HCT116 (cell line): ENCODE measurements at regions not wholly inside any gene's neighbourhood (a gene's known extent, or its start where the extent isn't known, plus 50 kb on each side); places are given as distances from the start of the nearest gene placed in this dataset.

Experiments
- ATAC-seq: fragments of 200-7000 bp; cut with Tn5 transposase; 2 replicates; pipeline ENCODE4 v1.9.1; 2020; ENCODE audit warnings: mild to moderate bottlenecking, moderate library complexity
- BruUV-seq: library from RNA; stranded (reverse); fragments of 400-500 nt; replicated peaks from 2 replicates; lab custom pipeline; 2021; lab: Mats Ljungman, UMichigan
- CTCF ChIA-PET: fragments of 300-600 bp; sonication (Branson Sonifier 250); formaldehyde crosslinking; loops from one replicate; lab custom pipeline; 2021; ENCODE audit warnings: antibody characterized with exemption; lab: Charles Lee
- POLR2A ChIA-PET: fragments of 300-600, 350-600 bp; sonication (Branson Sonifier 250); formaldehyde crosslinking; loops from one replicate; lab custom pipeline; 2021; ENCODE audit warnings: antibody characterized with exemption; lab: Charles Lee
- RAD21 ChIA-PET, 2 experiments: fragments of 300-600 bp; sonication (Branson Sonifier 250); formaldehyde crosslinking; loops; one replicate each; lab custom pipeline; 2023; ENCODE audit warnings: low total read pairs in 2 of 2; ENCODE audit not compliant: uncharacterized antibody in 2 of 2, unreplicated experiment in 2 of 2, low non-redundant PET in 1 of 2; lab: Charles Lee
- DNase-seq: peaks from one replicate; pipeline ENCODE4 v3.0.0-alpha.2; 2010; ENCODE audit warnings: low read depth, low spot score
- H2AFZ ChIP-seq: fragments of 200-600 bp; shearing (Covaris generic), sonication (generic); 2 replicates; pipeline ENCODE4 v1.6.1; 2017; ENCODE audit warnings: low read depth, mixed run types, mixed read lengths, antibody characterized with exemption, low read length; ENCODE audit not compliant: poor library complexity, severe bottlenecking
- H3K27ac ChIP-seq: 2 replicates; pipeline ENCODE4 v1.5.1; 2012; ENCODE audit warnings: low read depth, low read length
- H3K27me3 ChIP-seq: fragments of 200-600 bp; sonication (generic); 2 replicates; pipeline ENCODE4 v1.6.1; 2016; ENCODE audit warnings: mixed run types, low read length, mixed read lengths; ENCODE audit not compliant: insufficient read depth
- H3K36me3 ChIP-seq, 2 experiments: fragments of 200-500 bp in 1 of 2; fragments of 200-600 bp in 1 of 2; sonication (Bioruptor generic) in 1 of 2; sonication (generic) in 1 of 2; 2 replicates each; pipeline versions ENCODE4 v1.5.1 to v1.6.1; 2014 to 2016; ENCODE audit warnings: low read length in 2 of 2, inconsistent platforms in 1 of 2, mixed read lengths in 1 of 2, mixed run types in 1 of 2; ENCODE audit not compliant: insufficient read depth in 2 of 2, control insufficient read depth in 1 of 2
- H3K4me1 ChIP-seq, 2 experiments: fragments of 200-600 bp in 1 of 2; sonication (generic) in 1 of 2; 2 replicates each; pipeline versions ENCODE4 v1.5.1 to v1.6.1; 2012 to 2017; ENCODE audit warnings: low read length in 2 of 2, inconsistent platforms in 1 of 2, mild to moderate bottlenecking in 1 of 2, mixed read lengths in 1 of 2, mixed run types in 1 of 2, moderate library complexity in 1 of 2; ENCODE audit not compliant: insufficient read depth in 2 of 2, control insufficient read depth in 1 of 2
- H3K4me2 ChIP-seq: fragments of 200-600 bp; sonication (generic); 2 replicates; pipeline ENCODE4 v1.6.1; 2017; ENCODE audit warnings: mixed run types, low read length, mixed read lengths
- H3K4me3 ChIP-seq, 2 experiments: fragments of 200-600 bp in 1 of 2; sonication (generic) in 1 of 2; replicated peaks in 1 of 2; 2 replicates each; pipeline ENCODE4 v1.5.1; 2011 to 2016; ENCODE audit warnings: low read length in 2 of 2, control low read depth in 1 of 2, low read depth in 1 of 2, mild to moderate bottlenecking in 1 of 2, mixed read lengths in 1 of 2, mixed run types in 1 of 2
- H3K79me2 ChIP-seq: fragments of 200-600 bp; sonication (generic); 2 replicates; pipeline ENCODE4 v1.6.1; 2017; ENCODE audit warnings: mild to moderate bottlenecking, mixed run types, low read length, moderate library complexity, mixed read lengths; ENCODE audit not compliant: insufficient read depth
- H3K9ac ChIP-seq: fragments of 200-600 bp; sonication (generic); 2 replicates; pipeline ENCODE4 v1.6.1; 2016; ENCODE audit warnings: low read length, mixed read lengths
- H3K9me2 ChIP-seq: fragments of 200-600 bp; sonication (generic), shearing (Covaris generic); 2 replicates; pipeline ENCODE4 v1.6.1; 2017; ENCODE audit warnings: mixed run types, mild to moderate bottlenecking, moderate library complexity; ENCODE audit not compliant: insufficient read depth
- H3K9me3 ChIP-seq, 2 experiments: fragments of 200-500 bp in 1 of 2; fragments of 200-600 bp in 1 of 2; sonication (Bioruptor generic) in 1 of 2; sonication (generic) in 1 of 2; 2 replicates each; pipeline ENCODE4 v1.6.1; 2014 to 2017; ENCODE audit warnings: low read length in 2 of 2, mixed read lengths in 2 of 2, inconsistent platforms in 1 of 2, low read depth in 1 of 2, mild to moderate bottlenecking in 1 of 2, mixed run types in 1 of 2, moderate library complexity in 1 of 2; ENCODE audit not compliant: control insufficient read depth in 1 of 2, insufficient read depth in 1 of 2
- H4K20me1 ChIP-seq: fragments of 200-600 bp; sonication (generic), shearing (Covaris generic); 2 replicates; pipeline ENCODE4 v1.6.1; 2017; ENCODE audit warnings: mixed run types, mild to moderate bottlenecking, moderate library complexity; ENCODE audit not compliant: insufficient read depth
- CBX3 ChIP-seq: IDR thresholded peaks from 2 replicates; pipeline ENCODE4 v1.6.1; 2012; ENCODE audit warnings: low read depth
- CEBPB ChIP-seq: IDR thresholded peaks from 2 replicates; pipeline ENCODE4 v1.6.1; 2012; ENCODE audit warnings: low read depth
- CTCF ChIP-seq, 3 experiments: fragments of 200-600 bp in 1 of 3; sonication (generic) in 1 of 3; IDR thresholded peaks in 2 of 3; conservative IDR thresholded peaks in 1 of 3; 2 replicates each; pipeline ENCODE4 v1.5.1; 2012 to 2017; ENCODE audit warnings: low read depth in 2 of 3, low read length in 2 of 3, antibody characterized with exemption in 1 of 3, borderline replicate concordance in 1 of 3, control low read depth in 1 of 3, mild to moderate bottlenecking in 1 of 3, mixed read lengths in 1 of 3, mixed run types in 1 of 3, moderate library complexity in 1 of 3; ENCODE audit not compliant: insufficient read depth in 1 of 3
- EGR1 ChIP-seq: IDR thresholded peaks from 2 replicates; pipeline ENCODE4 v1.6.1; 2012; ENCODE audit warnings: low read depth
- ELF1 ChIP-seq: IDR thresholded peaks from 2 replicates; pipeline ENCODE4 v1.6.1; 2012; ENCODE audit warnings: low read depth, borderline replicate concordance
- EZH2 ChIP-seq: fragments of 200-600 bp; sonication (generic); IDR thresholded peaks from 2 replicates; pipeline ENCODE4 v1.6.1; 2017; ENCODE audit warnings: antibody characterized with exemption, mixed run types
- MAX ChIP-seq: IDR thresholded peaks from 2 replicates; pipeline ENCODE4 v1.6.1; 2012
- POLR2A ChIP-seq: IDR thresholded peaks from 2 replicates; pipeline ENCODE4 v1.7.0; 2011; ENCODE audit warnings: borderline replicate concordance; ENCODE audit not compliant: insufficient read depth, insufficient read length; ENCODE audit errors: extremely low read depth
- RAD21 ChIP-seq: IDR thresholded peaks from 2 replicates; pipeline ENCODE4 v1.6.1; 2012; ENCODE audit warnings: low read depth, mild to moderate bottlenecking
- REST ChIP-seq: IDR thresholded peaks from 2 replicates; pipeline ENCODE4 v1.6.1; 2012; ENCODE audit warnings: low read depth
- SIN3A ChIP-seq: IDR thresholded peaks from 2 replicates; pipeline ENCODE4 v1.6.1; 2012; ENCODE audit warnings: low read depth
- SP1 ChIP-seq: IDR thresholded peaks from 2 replicates; pipeline ENCODE4 v1.6.1; 2012; ENCODE audit warnings: low read depth
- SRF ChIP-seq: IDR thresholded peaks from 2 replicates; pipeline ENCODE4 v1.6.1; 2012; ENCODE audit warnings: low read depth
- ZFX ChIP-seq: fragments of 450-650 bp; IDR thresholded peaks from 2 replicates; pipeline ENCODE4 v1.6.1; 2017
- intact Hi-C: fragments of 100-400 bp; cut with micrococcal nuclease; formaldehyde crosslinking; loops from 2 replicates; pipeline ENCODE4 v1.10.0; 2022

GRCh38 chr17:33950061-33950460 is 305.0 kb upstream of the CCL2 start (continued):
- TF ChIP-seq CTCF (IDR thresholded peaks at IDR 0.05 in 2 of 3, conservative IDR thresholded peaks at IDR 0.05 in 1 of 3; ENCODE audit: borderline replicate concordance in 1 of 3, insufficient read depth in 1 of 3, low read depth in 2 of 3, low read length in 2 of 3) (no peak), POLR2A (no peak), SIN3A (no peak), CBX3 (no peak)

- no peak for ATAC-seq
- Histone ChIP-seq H3K9me2 (no peaks in the 10 kb centered on the region), H3K79me2 (no peaks in the 10 kb centered on the region), H4K20me1 (no peaks in the 10 kb centered on the region), H3K36me3 (no peaks in the 10 kb centered on the region), H3K27me3 (no peaks in the 10 kb centered on the region), H3K4me2 (no peak overlapping the region), H2AFZ (no peak overlapping the region), H3K9me3 (peaks cover 0 to 27% of the 10 kb centered on the region in 2 experiments; a peak in 2 of 4 replicates)
- intact Hi-C loops = no loop called here
- no peak for DNase-seq
- BruUV-seq = no TSS peak
- TF ChIP-seq POLR2A = no peak
- no peak for TF ChIP-seq CEBPB
- no peak for TF ChIP-seq SRF
- TF ChIP-seq, all 23 proteins: peak for 0
- no peak overlapping the region for H3K4me3 ChIP-seq
- CTCF ChIA-PET = no interaction called here
- H3K4me1 ChIP-seq = no peaks in the 10 kb centered on the region
- H3K27ac ChIP-seq = no peak overlapping the region
- no peak overlapping the region for H3K9ac ChIP-seq
- POLR2A ChIA-PET = no interaction called here
- RAD21 ChIA-PET = no interaction called here
Measured at GRCh38 chr17:33952425-33952824, 302.7 kb upstream of the CCL2 start.

GRCh38 chr17:33954597-33954996 is 300.5 kb upstream of the CCL2 start:
- no peaks in the 10 kb centered on the region for H3K36me3 ChIP-seq
- H3K9ac ChIP-seq = no peak overlapping the region
- H3K4me3 ChIP-seq = no peak overlapping the region
- no peaks in the 10 kb centered on the region for H3K79me2 ChIP-seq
- no peak overlapping the region for H3K4me2 ChIP-seq
- BruUV-seq = no TSS peak
- H2AFZ ChIP-seq = no peak overlapping the region
- peaks cover 0 to 16% of the 10 kb centered on the region in 2 experiments; a peak in 2 of 4 replicates for H3K9me3 ChIP-seq
- no peaks in the 10 kb centered on the region for H3K9me2 ChIP-seq
- CTCF ChIA-PET = no interaction called here
- no peaks in the 10 kb centered on the region for H3K4me1 ChIP-seq
- H3K27me3 ChIP-seq = no peaks in the 10 kb centered on the region
- RAD21 ChIA-PET = no interaction called here
- DNase-seq (no peak), ATAC-seq (no peak)
- no peak overlapping the region for H3K27ac ChIP-seq
- POLR2A ChIA-PET = no interaction called here
- intact Hi-C loops = no loop called here
- no peaks in the 10 kb centered on the region for H4K20me1 ChIP-seq
- TF ChIP-seq REST = no peak
- no peak for TF ChIP-seq EGR1
- TF ChIP-seq RAD21 = no peak
- TF ChIP-seq SRF = no peak
- no peak for TF ChIP-seq ZFX
- no peak for TF ChIP-seq MAX
- TF ChIP-seq EZH2 = no peak
- TF ChIP-seq ELF1 = no peak
- no peak for TF ChIP-seq CEBPB
- TF ChIP-seq SP1 = no peak
